DND-41 (cell line): ENCODE measurements at regions not wholly inside any gene's neighbourhood (a gene's known extent, or its start where the extent isn't known, plus 50 kb on each side); places are given as distances from the start of the nearest gene placed in this dataset.

Source experiments
- CTCF ChIP-seq: IDR thresholded peaks from 2 replicates; pipeline ENCODE4 v1.5.1; 2012; ENCODE audit warnings: borderline replicate concordance, low read length, moderate library complexity, mild to moderate bottlenecking; ENCODE audit not compliant: poor library complexity, severe bottlenecking; ENCODE audit errors: extremely low read depth
- EZH2 ChIP-seq: IDR thresholded peaks from 3 replicates; pipeline ENCODE4 v1.6.1; 2012; ENCODE audit warnings: borderline replicate concordance, low read depth, mild to moderate bottlenecking, moderate library complexity, low read length, inconsistent platforms; ENCODE audit not compliant: severe bottlenecking

- TF ChIP-seq CTCF = no peak
- TF ChIP-seq EZH2 = no peak
Measured at GRCh38 chr11:116114198-116114651, 610.0 kb upstream of the CADM1 start.
